Stromal cell of bone marrow (primary cell): ENCODE measurements at regions not wholly inside any gene's neighbourhood (a gene's known extent, or its start where the extent isn't known, plus 50 kb on each side); places are given as distances from the start of the nearest gene placed in this dataset.

Source experiments
- DNase-seq: peaks from one replicate; pipeline ENCODE4 v3.0.0-alpha.2; 2012; ENCODE audit warnings: low read depth

DNA sequence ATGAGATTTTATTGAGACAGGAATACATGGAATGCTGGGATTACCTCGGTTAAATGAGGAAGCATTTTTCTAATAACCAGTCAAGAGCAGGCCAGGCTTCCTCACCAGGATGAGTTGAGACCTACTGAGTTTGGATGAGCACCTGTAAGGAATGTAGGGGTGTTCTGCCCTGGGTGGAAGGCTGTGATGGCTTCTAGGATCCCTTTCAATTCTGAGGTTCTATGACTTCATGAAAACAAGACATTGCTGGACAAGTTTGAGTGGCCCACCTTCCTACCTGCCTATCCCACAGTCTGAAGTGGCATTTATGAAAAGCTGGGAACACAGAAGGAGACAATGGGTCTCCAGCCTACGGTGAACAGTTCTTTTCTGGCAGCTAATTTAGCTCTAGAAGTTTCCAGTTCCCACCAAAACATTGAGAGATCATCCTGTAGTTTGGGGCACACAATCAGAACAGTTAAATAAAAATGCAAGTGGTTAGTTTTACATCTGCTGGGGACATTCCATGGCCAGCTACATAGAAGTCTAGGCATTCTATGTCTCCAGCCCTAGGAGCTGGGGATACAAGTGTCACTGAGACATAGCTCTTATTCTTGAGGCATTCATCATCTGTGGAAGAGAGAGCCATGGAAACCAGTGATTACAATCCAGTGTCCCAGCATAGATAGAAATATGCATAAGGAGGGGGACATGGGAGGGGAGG is 51.3 kb upstream of the TSPAN2 start:
- DNase-seq: no peak

- no peak for DNase-seq
Observed at GRCh38 chr1:115139381-115139780, 50.1 kb upstream of the TSPAN2 start.
